Ascending aorta (tissue), 2 donors: ENCODE measurements at regions not wholly inside any gene's neighbourhood (a gene's known extent, or its start where the extent isn't known, plus 50 kb on each side); places are given as distances from the start of the nearest gene placed in this dataset.

Source experiments
- DNase-seq, 2 donors: peaks; one replicate each; pipeline ENCODE4 v3.0.0-alpha.2; 2019; ENCODE audit warnings: low spot score in 2 of 2
- H3K27ac ChIP-seq, 2 donors: fragments of 200-600 bp; sonication (generic); one replicate each; pipeline ENCODE4 v1.5.1; 2016 to 2017; ENCODE audit warnings: mild to moderate bottlenecking in 1 of 2
- H3K27me3 ChIP-seq: fragments of 200-600 bp; sonication (generic); one replicate; pipeline ENCODE4 v1.5.1; 2017
- H3K36me3 ChIP-seq, 2 donors: fragments of 200-600 bp; sonication (generic); one replicate each; pipeline ENCODE4 v1.5.1; 2016
- H3K4me1 ChIP-seq, 2 donors: fragments of 200-600 bp; sonication (generic); one replicate each; pipeline ENCODE4 v1.5.1; 2016 to 2017; ENCODE audit warnings: mild to moderate bottlenecking in 1 of 2
- H3K4me3 ChIP-seq, 2 donors: fragments of 200-600 bp; sonication (generic); one replicate each; pipeline ENCODE4 v1.5.1; 2016 to 2017; ENCODE audit warnings: mild to moderate bottlenecking in 1 of 2
- H3K9me3 ChIP-seq, 2 donors: fragments of 200-600 bp; sonication (generic); one replicate each; pipeline ENCODE4 v1.5.1; 2016
- intact Hi-C: fragments of 100-400 bp; cut with DNase I; formaldehyde crosslinking; loops from one replicate; pipeline ENCODE4 v1.15.1; 2023
- TF ChIP-seq, protein P1 (sequence below), 3 experiments: fragments of 200-600 bp in 2 of 3; fragments of 450-650 bp in 1 of 3; sonication (generic) in 2 of 3; IDR thresholded peaks; one replicate each; pipeline ENCODE4 v1.5.1; 2016 to 2019; ENCODE audit warnings: antibody characterized with exemption in 3 of 3, mild to moderate bottlenecking in 1 of 3, moderate library complexity in 1 of 3

DNA sequence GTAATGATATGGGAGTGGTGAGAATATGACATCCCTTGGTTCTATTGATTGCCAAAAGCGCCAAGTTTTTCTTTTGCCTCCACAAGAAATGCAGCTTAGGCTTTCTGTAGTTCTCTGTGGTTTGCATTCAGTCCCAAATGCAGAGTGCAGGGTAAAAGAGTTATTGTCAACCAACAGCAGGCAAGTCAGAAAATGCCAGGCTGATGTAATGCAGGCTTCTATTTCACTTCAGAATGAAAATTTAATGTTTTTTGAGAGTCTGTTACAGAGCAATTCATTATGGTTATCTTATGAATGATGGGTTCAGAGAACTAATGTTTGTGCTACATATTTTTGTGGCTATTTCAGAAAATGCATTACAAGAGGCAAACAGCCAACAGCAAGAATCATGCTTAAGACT lies 293.5 kb downstream of the CENPW start:
- no peaks in the 10 kb centered on the region for H3K27me3 ChIP-seq
- DNase-seq: no peak
- H3K27ac ChIP-seq: no peak overlapping the region
- intact Hi-C loops: no loop called here
- no peaks in the 10 kb centered on the region for H3K36me3 ChIP-seq
- TF ChIP-seq, protein P1, sequence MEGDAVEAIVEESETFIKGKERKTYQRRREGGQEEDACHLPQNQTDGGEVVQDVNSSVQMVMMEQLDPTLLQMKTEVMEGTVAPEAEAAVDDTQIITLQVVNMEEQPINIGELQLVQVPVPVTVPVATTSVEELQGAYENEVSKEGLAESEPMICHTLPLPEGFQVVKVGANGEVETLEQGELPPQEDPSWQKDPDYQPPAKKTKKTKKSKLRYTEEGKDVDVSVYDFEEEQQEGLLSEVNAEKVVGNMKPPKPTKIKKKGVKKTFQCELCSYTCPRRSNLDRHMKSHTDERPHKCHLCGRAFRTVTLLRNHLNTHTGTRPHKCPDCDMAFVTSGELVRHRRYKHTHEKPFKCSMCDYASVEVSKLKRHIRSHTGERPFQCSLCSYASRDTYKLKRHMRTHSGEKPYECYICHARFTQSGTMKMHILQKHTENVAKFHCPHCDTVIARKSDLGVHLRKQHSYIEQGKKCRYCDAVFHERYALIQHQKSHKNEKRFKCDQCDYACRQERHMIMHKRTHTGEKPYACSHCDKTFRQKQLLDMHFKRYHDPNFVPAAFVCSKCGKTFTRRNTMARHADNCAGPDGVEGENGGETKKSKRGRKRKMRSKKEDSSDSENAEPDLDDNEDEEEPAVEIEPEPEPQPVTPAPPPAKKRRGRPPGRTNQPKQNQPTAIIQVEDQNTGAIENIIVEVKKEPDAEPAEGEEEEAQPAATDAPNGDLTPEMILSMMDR (IDR thresholded peaks at IDR 0.05): no peak
- no peak overlapping the region for H3K4me3 ChIP-seq
- no peaks in the 10 kb centered on the region for H3K9me3 ChIP-seq
- no peaks in the 10 kb centered on the region for H3K4me1 ChIP-seq

GRCh38 chr6:126640356-126640755 lies 300.4 kb downstream of the CENPW start:
- no peak overlapping the region for H3K4me3 ChIP-seq
- H3K36me3 ChIP-seq: no peaks in the 10 kb centered on the region

DNA sequence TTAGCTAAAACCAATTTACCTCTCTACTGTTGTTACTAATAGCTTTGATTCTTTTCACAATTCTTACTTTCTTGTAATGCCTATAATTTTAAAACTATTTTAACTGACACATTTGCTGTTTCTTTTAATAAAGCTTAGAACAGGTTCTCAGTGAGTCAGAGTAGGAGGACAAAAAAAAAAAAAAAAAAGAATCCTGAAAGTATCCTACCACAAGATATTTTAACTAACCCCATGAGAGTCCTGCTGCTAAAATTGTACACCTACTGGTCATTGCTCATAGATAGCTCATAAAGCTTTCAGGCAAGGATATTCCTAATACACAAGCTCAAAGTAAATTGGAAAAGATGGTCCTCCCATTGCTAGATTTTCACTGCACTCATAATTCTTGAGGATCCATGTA lies 301.0 kb downstream of the CENPW start:
- H3K9me3 ChIP-seq: no peaks in the 10 kb centered on the region
- TF ChIP-seq, protein P1 (IDR thresholded peaks at IDR 0.05): no peak
- intact Hi-C loops: no loop called here
- H3K4me3 ChIP-seq: no peak overlapping the region
- no peak for DNase-seq
- no peaks in the 10 kb centered on the region for H3K27me3 ChIP-seq
- H3K36me3 ChIP-seq: no peaks in the 10 kb centered on the region
- no peaks in the 10 kb centered on the region for H3K4me1 ChIP-seq
- no peak overlapping the region for H3K27ac ChIP-seq

More at GRCh38 chr6:126640356-126640755, 300.4 kb downstream of the CENPW start:
- no peaks in the 10 kb centered on the region for H3K9me3 ChIP-seq
- H3K27me3 ChIP-seq: no peaks in the 10 kb centered on the region
- TF ChIP-seq, protein P1 (IDR thresholded peaks at IDR 0.05): no peak
- no peaks in the 10 kb centered on the region for H3K4me1 ChIP-seq
- intact Hi-C loops: no loop called here
- no peak for DNase-seq
- no peak overlapping the region for H3K27ac ChIP-seq

GRCh38 chr6:126641641-126642040 lies 301.7 kb downstream of the CENPW start:
- Histone ChIP-seq H3K4me1 (no peaks in the 10 kb centered on the region), H3K27me3 (no peaks in the 10 kb centered on the region), H3K9me3 (no peaks in the 10 kb centered on the region), H3K4me3 (no peak overlapping the region), H3K27ac (no peak overlapping the region), H3K36me3 (no peaks in the 10 kb centered on the region)
- TF ChIP-seq, protein P1 (IDR thresholded peaks at IDR 0.05): no peak
- intact Hi-C loops: no loop called here
- DNase-seq: no peak

DNA sequence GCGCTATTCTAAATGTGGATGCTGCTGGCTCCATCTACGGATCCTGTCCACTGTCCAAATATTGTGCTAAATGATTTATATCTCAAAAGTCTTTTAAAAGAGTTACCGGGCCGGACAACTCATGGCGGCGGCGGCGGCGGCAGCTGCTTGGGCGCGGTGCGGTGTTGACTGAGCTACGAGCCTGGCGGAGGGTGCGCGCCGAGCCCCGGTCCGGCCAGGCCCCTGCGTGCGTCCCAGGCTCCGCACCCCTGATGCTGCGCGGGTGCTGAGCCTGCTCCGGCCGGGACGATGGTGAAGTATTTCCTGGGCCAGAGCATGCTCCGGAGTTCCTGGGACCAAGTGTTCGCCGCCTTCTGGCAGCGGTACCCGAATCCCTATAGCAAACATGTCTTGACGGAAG lies 303.4 kb downstream of the CENPW start:
- DNase-seq: no peak
- no peak overlapping the region for H3K4me3 ChIP-seq
- intact Hi-C loops: no loop called here
- no peaks in the 10 kb centered on the region for H3K36me3 ChIP-seq
- TF ChIP-seq, protein P1 (IDR thresholded peaks at IDR 0.05): no peak
- no peak overlapping the region for H3K27ac ChIP-seq
- no peaks in the 10 kb centered on the region for H3K9me3 ChIP-seq
- no peaks in the 10 kb centered on the region for H3K27me3 ChIP-seq
- H3K4me1 ChIP-seq: no peaks in the 10 kb centered on the region

DNA sequence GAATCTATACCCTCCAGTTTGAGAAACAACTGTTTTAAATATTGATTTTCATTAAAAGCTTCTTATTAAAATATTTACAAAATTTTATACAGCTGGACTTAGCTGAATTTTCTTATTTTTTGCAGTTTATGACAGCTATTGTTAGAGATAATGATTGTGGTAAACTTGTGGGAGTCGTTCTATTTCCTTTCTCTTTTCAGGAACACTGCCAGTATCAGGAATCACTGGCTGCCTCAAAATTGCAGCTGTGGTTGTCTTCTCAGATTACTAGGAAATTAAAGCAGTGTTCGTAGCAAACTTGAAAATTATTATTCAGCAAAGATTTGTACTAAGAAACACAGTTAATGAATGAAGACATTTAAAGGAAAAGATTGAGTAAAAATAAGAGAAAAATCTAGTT lies 311.0 kb downstream of the CENPW start:
- no peak for DNase-seq
- no peak overlapping the region for H3K4me3 ChIP-seq
- no peak overlapping the region for H3K27ac ChIP-seq
- H3K36me3 ChIP-seq: no peaks in the 10 kb centered on the region
- H3K4me1 ChIP-seq: no peaks in the 10 kb centered on the region
- TF ChIP-seq, protein P1 (IDR thresholded peaks at IDR 0.05): no peak
- H3K9me3 ChIP-seq: no peaks in the 10 kb centered on the region
- no peaks in the 10 kb centered on the region for H3K27me3 ChIP-seq
- intact Hi-C loops: no loop called here
